ENCODE measurements at regions not wholly inside any gene's neighbourhood (a gene's known extent, or its start where the extent isn't known, plus 50 kb on each side); places are given as distances from the start of the nearest gene placed in this dataset.

DNA sequence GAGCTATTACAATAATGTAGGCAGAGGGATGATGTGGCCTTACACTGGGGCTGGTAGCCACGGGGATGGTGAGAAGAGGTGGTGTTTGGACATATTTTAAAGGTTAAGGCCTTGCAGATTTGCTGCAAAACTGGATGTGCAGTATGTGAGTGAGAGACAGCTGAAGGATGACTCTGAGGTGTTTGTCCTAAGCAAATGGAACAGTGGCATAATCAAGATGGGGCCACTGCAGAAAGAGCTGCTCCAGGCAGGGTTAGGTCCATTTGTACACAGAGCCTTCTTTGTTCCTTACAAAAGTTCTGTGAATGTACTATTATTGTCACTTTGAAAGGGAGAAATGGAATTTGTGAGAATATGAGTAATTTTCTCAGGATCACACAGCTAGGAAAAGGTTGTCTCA lies 220.4 kb upstream of the ZP4 start:
- no peak for DNase-seq (ENCODE audit: low read depth)
- no peak overlapping the region for H3K4me3 ChIP-seq (ENCODE audit: low read depth, low read length)
- TF ChIP-seq, protein P1, sequence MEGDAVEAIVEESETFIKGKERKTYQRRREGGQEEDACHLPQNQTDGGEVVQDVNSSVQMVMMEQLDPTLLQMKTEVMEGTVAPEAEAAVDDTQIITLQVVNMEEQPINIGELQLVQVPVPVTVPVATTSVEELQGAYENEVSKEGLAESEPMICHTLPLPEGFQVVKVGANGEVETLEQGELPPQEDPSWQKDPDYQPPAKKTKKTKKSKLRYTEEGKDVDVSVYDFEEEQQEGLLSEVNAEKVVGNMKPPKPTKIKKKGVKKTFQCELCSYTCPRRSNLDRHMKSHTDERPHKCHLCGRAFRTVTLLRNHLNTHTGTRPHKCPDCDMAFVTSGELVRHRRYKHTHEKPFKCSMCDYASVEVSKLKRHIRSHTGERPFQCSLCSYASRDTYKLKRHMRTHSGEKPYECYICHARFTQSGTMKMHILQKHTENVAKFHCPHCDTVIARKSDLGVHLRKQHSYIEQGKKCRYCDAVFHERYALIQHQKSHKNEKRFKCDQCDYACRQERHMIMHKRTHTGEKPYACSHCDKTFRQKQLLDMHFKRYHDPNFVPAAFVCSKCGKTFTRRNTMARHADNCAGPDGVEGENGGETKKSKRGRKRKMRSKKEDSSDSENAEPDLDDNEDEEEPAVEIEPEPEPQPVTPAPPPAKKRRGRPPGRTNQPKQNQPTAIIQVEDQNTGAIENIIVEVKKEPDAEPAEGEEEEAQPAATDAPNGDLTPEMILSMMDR (IDR thresholded peaks at IDR 0.05; ENCODE audit: insufficient read depth, low read depth, low read length, missing control alignments), result no peak

DNA sequence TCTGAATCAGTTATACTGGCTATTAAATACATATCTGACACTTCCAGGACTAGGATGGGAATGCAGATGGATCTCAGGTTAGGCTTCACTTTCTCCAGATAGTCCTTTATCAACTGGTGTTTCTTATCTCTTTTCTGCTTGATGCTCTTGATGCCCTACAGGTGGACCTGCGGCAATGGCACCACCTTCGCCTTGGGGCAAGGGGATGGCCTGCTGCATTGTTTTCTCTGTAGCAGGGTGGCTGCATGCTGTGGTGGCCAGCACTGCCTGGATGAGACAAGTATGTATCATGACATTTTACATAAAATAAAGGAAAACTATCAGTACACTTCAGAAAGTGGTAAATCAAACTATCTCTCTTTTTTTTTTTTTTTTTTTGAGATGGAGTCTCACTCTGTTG lies 217.7 kb upstream of the ZP4 start:
- TF ChIP-seq, protein P1 (IDR thresholded peaks at IDR 0.05; ENCODE audit: insufficient read depth, low read depth, low read length, missing control alignments), result no peak
- no peak overlapping the region for H3K4me3 ChIP-seq (ENCODE audit: low read depth, low read length)
- no peak for DNase-seq (ENCODE audit: low read depth)

DNA sequence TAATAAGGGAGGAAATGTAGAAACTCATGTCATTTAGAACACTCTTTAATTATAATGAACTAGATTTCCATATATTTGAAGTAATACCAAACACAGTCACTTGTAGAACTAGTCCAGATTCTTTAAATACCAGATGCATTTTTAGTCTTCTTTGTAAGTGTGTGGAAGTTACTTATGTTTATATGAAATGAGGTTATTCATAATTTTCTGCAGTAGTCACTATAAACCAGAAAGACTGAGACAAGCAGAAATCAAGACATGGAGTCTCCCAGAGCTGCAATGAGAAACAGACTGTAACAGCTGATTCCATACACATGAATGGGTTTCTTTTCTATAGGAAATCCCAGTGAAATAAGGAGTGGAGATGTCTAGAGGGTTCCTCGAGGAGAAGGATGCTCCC lies 216.6 kb upstream of the ZP4 start:
- TF ChIP-seq, protein P1 (IDR thresholded peaks at IDR 0.05; ENCODE audit: insufficient read depth, low read depth, low read length, missing control alignments), result no peak
- H3K4me3 ChIP-seq (ENCODE audit: low read depth, low read length), result no peak overlapping the region
- no peak for DNase-seq (ENCODE audit: low read depth)

DNA sequence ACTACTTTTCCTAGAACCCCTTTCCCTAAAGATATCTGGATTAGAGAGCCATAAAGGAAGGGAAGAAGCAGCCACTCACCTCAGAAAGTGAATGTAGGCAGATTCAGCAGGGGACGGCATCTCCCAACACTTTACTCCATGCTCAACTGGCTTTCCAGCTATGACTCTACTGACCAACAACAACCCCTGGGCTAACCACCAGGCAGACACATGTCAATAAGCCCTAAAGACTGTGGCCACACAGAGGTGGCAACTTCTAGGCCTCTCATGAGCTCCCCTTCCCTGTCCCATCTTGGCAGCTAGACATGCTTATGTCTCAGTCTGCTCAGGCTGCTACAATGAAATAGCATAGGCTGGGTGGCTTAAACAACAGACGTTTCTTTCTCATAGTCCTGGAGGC lies 214.0 kb upstream of the ZP4 start:
- no peak overlapping the region for H3K4me3 ChIP-seq (ENCODE audit: low read depth, low read length)
- TF ChIP-seq, protein P1 (IDR thresholded peaks at IDR 0.05; ENCODE audit: insufficient read depth, low read depth, low read length, missing control alignments), result no peak
- DNase-seq (ENCODE audit: low read depth), result no peak

DNA sequence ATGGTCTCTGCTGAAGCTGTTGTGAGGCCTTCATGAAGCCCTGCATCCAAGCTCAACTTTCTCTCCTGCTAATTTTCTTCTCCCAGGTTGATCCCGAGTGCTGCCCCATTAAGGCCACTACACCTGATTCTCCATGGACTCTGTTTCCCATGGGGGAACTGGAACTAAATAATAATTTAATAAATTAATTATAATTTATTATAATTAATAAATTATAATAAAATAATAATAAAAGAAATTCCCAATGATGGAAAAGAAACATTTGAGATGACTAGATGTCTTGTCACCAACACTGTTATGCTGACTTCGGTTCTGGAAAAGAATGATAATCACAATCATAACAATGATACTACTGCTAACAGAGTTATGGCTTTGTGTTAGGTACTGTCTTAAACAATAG lies 211.2 kb upstream of the ZP4 start:
- H3K4me3 ChIP-seq (ENCODE audit: low read depth, low read length), result no peak overlapping the region
- DNase-seq (ENCODE audit: low read depth), result no peak
- TF ChIP-seq, protein P1 (IDR thresholded peaks at IDR 0.05; ENCODE audit: insufficient read depth, low read depth, low read length, missing control alignments), result no peak

DNA sequence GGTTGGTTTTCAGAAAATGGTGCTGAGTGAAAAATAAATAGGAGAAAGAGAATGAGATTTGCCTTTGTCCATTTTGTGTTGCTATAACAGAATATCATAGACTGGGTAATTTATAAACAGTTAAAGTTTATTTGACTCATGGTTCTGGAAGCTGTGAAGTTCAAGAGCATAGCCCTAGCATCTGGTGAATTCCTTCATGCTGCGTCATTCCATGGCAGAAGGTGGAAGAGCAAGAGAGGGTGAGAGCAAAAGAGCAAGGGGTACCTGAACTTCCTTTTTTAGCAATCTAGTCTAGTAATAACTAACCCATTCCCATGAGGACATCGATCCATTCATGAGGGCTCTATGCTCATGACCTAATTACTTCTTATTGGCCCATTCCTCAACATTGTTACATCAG lies 209.1 kb upstream of the ZP4 start:
- no peak for DNase-seq (ENCODE audit: low read depth)
- H3K4me3 ChIP-seq (ENCODE audit: low read depth, low read length), result no peak overlapping the region
- TF ChIP-seq, protein P1 (IDR thresholded peaks at IDR 0.05; ENCODE audit: insufficient read depth, low read depth, low read length, missing control alignments), result no peak

DNA sequence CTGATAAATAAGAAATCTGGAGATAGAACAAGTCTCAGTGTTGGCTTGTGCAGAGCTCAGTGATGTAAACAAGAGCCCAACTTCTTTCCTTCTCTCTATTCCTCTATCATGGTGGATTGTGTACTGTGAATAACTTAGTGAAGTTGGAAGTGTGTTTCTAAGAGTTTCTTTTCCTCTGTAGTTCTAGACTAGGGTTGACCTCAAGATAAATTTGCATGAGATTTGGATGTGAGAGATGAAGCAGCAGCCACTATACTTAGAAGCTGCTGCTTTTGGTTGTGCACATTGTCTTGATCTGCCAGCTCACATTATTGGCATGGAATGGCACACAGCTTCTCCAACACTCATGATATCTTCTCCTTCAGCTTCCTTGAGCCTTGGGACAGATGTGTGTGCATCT lies 198.9 kb upstream of the ZP4 start:
- no peak overlapping the region for H3K4me3 ChIP-seq (ENCODE audit: low read depth, low read length)
- no peak for DNase-seq (ENCODE audit: low read depth)
- TF ChIP-seq, protein P1 (IDR thresholded peaks at IDR 0.05; ENCODE audit: insufficient read depth, low read depth, low read length, missing control alignments), result no peak
